Hematopoietic multipotent progenitor cell (in vitro differentiated cells): ENCODE measurements at regions not wholly inside any gene's neighbourhood (a gene's known extent, or its start where the extent isn't known, plus 50 kb on each side); places are given as distances from the start of the nearest gene placed in this dataset. TPM values are rescaled to one million over a fixed set of nuclear protein-coding genes. Genes with fewer than 3 reads are reported as not detected.

Source experiments
- small RNA-seq: library from RNA; depleted of rRNA; stranded (forward); fragments of <200 nt; gene quantifications from one replicate; pipeline ENCODE3, GENCODE V24; 2012

Small RNA genes lying in the stretch of these regions (small RNA-seq; reads per million reads assigned to genes)
- gene RN7SL28P: not detected
